ENCODE measurements at regions not wholly inside any gene's neighbourhood (a gene's known extent, or its start where the extent isn't known, plus 50 kb on each side); places are given as distances from the start of the nearest gene placed in this dataset.

DNA sequence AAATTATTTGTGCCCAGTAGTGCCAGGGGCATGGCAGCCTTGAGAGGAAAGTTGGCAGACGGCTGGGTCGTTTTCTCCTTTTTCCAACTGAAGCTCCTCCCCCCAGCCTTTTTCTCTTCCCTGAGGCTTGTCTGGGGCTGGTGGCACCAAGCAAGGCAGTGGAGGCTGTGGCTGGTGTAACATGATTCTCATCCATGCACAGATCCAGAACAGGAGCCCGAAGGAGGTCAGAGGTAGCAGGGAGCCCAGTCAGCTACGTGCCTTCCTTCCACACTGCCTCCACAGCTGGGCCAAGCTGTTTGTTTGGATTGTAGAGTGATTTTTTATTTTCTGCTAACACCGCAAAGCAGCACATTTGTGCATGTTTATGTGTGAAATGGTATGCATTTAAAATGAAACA is 170.3 kb upstream of the MGAT5 start:
- no peak for DNase-seq

DNA sequence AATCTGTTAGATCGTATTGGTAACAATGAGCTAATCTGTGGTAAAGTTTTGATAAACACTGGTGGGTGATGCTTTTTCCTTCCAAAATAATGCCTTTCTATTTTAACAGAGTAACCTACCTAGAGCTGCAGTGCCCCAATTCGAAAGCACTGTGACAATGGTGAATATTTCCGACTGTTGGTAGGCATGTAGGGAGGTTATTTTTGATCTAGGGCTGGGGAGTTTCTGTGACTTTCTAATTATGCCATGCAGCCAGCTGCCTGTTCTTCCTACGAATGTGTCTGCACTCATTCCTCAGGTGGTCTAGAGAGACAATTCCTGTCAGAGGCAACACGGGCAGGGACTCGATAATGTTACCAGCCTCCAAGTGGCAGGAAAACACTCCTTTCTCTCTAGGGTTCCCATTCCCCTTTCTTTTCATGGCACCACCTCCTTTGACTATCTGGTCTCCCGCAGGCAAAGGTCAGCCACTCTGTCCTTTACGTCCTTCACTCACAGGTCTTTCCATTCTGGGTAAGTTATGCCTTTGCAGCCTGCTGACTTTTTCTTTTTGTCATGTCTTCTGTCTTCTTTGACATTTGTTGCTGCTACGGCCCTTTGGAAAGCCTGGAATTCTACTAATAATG is 167.2 kb upstream of the MGAT5 start:
- DNase-seq: no peak

DNA sequence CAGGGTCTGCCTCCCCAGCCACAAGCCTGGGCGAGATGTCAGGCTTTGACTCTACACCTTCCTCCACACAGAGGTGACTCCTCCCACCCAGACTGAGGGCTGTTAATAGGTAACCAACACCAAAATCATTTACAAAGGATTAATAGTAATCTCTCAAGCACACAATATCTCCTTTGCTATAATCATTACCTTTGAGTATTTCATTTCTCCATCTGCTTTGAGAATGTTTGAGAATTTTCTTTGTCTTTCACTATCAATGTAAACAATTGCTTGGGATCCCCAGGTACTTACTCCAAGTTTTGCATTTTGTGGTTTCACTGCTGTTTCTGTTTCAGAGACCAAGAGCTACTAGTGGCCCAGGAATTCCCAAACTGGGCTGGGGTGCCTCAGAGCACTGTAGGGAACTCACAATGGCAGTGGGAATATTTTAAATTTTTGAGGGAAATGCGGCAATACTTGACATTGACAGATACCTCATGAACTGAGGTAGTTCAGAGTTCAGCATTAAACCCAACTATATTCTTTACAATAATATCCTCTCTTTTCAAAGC is 166.4 kb upstream of the MGAT5 start:
- no peak for DNase-seq

GRCh38 chr2:134089454-134089853 is 164.4 kb upstream of the MGAT5 start:
- no peak for DNase-seq

GRCh38 chr2:134097740-134098139 is 156.1 kb upstream of the MGAT5 start:
- no peak for DNase-seq

DNA sequence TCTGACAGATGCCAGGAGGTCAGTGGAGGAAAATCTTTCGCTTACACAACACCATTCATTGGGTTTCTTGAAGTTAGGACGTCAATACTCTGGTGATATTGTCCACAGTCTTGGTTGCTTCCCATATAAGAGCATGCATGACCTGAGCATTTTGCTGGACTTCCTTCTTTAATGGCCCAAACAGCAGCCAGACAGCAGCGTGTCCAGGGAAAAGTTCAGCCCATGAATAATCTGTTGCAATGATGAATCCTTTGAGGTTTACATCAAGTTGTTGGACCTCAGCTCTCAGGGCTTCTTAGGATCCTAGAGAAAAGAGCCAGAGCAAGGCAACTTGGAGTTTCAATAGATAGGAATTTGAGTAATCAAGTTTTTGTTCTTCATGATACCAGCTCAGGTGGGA is 155.6 kb upstream of the MGAT5 start:
- no peak for DNase-seq

DNA sequence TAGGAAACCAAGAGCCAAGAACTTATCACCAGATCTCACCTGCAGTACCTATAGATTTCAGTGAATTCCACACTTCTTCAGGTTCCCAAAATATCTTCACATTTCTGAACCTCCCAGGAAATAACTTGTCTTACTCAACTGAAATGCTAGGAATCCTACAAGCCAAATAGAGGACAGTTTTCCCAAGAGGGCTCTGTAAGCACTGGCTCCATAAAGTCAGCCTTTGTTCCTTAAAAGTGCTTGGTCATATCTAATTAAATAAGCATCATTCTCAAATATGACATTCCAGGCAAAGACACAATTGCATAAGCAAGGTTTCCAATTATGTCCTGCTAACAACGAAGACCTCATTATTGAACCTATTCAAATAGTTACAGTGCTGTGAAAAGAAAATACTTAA is 154.6 kb upstream of the MGAT5 start:
- DNase-seq: no peak

GRCh38 chr2:134103196-134103595 is 150.7 kb upstream of the MGAT5 start:
- no peak for DNase-seq

GRCh38 chr2:134104754-134105153 is 149.1 kb upstream of the MGAT5 start:
- DNase-seq: no peak

- DNase-seq: no peak
These were observed 146.5 kb upstream of the MGAT5 start for GRCh38 chr2:134107402-134107801.

DNA sequence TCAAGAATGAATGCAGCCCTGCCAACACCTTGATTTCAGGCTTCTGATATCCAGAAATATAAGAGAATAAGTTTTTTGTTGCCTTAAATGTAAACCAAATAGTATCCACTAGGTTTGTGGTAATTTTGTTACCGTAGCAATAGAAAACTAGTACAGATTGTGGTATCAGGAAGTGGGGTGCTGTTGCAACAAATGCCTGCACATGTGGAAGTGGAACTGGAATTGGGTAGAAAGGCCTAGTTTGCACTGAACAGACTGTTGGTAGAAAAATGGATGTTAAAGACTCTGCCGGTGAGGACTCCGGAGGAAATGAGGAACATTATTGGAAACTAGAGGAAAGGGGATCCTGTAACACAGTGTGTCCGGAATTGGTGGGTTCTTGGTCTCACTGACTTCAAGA is 145.8 kb upstream of the MGAT5 start:
- no peak for DNase-seq

GRCh38 chr2:134109246-134109645 is 144.6 kb upstream of the MGAT5 start:
- DNase-seq: no peak

- DNase-seq: no peak
These were observed 144.1 kb upstream of the MGAT5 start for GRCh38 chr2:134109725-134110124.

GRCh38 chr2:134110532-134110931 is 143.3 kb upstream of the MGAT5 start:
- DNase-seq: no peak

GRCh38 chr2:134117676-134118075 is 136.2 kb upstream of the MGAT5 start:
- no peak for DNase-seq

DNA sequence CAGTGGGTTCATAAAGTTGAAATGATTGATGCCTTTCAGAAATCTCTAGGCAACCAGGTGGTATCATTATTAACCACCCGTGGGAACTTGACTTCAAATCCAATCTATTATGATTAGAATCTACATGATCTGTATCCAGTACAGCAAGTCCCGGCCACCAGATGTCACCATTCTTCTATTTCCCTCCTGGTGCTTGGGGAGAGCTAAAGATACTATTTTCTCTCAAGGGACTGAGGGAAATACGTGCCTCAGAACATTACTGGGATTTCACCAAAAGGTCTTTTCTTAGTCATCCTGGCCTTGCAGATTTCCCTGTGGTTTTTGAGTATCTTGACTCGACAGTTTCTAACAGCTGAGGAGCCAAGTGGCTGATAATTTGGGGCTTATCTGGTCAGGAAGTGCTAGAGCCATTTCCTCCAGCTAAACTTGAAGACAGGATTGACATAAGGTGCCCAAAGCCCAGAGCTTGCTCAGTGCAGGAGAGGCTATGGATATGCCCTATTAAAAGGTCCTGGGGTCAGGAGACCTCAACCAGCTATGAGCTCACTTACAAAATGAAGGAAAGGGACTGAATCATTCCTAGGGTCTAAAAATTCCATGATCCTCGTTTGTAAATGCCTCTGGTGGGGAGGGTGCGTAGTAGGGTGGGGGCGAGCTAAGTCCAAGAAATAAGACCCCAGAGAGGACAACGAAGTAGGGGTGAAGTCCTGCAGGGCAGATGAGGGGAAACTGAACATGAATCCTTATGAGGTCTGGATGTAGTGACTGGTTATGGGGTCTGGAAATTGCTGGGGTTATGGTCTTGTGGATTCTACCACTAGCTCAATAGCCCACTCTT is 135.4 kb upstream of the MGAT5 start:
- DNase-seq: peak; percentile 77

DNA sequence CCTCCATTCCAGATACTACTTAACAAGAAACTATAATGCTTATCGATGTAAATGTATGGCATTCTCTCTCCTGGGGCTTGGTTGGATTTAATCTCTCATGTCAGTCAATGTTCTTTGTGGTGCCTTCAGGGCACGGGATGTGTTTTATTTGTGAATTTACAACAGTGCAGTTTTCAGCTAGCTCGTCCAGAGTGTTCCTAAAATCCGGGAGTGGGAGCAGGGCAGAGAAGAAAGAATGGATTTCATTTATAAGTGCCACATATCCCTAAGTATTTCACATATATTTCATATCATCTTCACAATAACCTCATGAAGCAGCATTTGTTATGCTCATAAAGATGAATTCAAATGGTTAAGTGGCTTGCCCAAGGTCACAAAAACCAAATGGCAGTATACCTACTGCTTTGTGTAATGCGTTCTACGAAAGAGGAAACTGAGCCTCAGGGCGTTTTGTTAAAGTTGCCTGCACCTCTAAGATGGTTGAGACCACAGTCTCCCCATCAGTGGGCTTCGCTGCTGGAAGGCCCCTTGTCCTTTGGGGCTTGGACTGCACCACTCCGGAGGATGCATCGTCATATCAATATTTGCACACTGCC is 134.7 kb upstream of the MGAT5 start:
- DNase-seq: no peak

- DNase-seq: peak; percentile 92
These were observed 134.0 kb upstream of the MGAT5 start for GRCh38 chr2:134119713-134120405.

- DNase-seq: no peak
These were observed 133.5 kb upstream of the MGAT5 start for GRCh38 chr2:134120406-134120732.

DNA sequence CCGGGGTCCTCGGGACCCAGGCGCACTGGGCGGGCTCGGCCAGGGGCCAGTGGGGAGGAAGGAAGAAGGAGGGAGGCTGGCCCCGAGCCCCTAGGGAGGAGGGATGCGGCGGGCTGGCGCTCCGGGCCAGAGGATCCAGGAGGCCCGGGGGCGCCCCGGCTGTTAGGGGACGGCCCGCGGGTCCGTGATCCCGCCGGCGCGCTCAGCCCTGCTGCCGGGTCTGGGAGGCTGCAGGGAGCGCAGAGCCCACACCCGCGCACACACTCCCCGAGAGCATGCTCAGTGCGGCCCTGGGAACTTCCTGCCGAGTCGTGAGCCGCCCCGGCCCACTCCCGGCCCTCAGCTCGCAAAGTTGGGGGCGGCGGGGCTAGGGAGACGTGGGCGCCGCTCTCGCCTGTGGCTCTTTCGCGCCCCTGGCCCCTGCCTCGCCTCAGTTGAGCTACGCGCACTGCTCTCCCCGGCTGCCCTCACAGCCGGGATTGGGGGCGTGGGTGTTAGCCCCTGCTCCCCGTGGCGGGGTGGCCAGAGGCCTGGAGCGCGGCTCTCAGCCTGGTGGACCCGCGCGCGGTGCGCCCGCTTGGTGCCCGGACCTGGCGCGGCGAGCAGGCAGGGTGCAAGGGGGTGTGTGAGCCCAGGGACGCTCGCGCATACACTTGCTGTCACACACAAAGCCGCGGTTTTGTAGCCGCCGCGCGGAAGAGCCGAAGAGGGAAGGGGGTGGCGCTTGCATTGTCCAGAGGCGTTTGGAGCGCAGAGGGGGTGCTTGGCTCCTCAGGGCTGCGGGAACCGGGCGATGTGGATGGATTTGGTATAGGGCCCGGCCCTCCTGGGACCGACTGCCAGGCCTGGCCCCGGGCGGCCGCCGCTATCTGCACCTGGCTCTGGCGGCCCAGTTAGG is 132.9 kb upstream of the MGAT5 start:
- peak; percentile 38 for DNase-seq

- no peak for DNase-seq
These were observed 131.3 kb upstream of the MGAT5 start for GRCh38 chr2:134122610-134123009.

- DNase-seq: no peak
These were observed 130.5 kb upstream of the MGAT5 start for GRCh38 chr2:134123332-134123731.

Measured in occipital lobe (tissue), 1 donor.